H1 (cell line): ENCODE measurements at regions not wholly inside any gene's neighbourhood (a gene's known extent, or its start where the extent isn't known, plus 50 kb on each side); places are given as distances from the start of the nearest gene placed in this dataset.

Experiments
- BACH1 ChIP-seq: IDR thresholded peaks from 2 replicates; pipeline ENCODE4 v1.6.1; 2012; ENCODE audit warnings: low read length, improper control_type of control experiment
- CBX5 ChIP-seq: fragments of 300-800, 300-1000 bp; sonication (generic); IDR thresholded peaks from 2 replicates; pipeline ENCODE4 v1.7.1; 2016; ENCODE audit warnings: antibody characterized with exemption, low read length, low read depth
- KDM1A ChIP-seq: fragments of 200-600, 300-600 bp; sonication (generic); IDR thresholded peaks from 2 replicates; pipeline ENCODE4 v1.7.1; 2016; ENCODE audit warnings: mild to moderate bottlenecking, low read length, borderline replicate concordance
- MAX ChIP-seq: IDR thresholded peaks from 2 replicates; pipeline ENCODE4 v1.6.1; 2012; ENCODE audit warnings: inconsistent platforms
- POLR2A ChIP-seq, 2 experiments: IDR thresholded peaks; 1 replicate in 1 of 2; 2 replicates in 1 of 2; pipeline ENCODE4 v1.6.1; 2011; ENCODE audit warnings: low read depth in 2 of 2, low read length in 2 of 2, mild to moderate bottlenecking in 2 of 2; ENCODE audit errors: control extremely low read depth in 1 of 2
- POLR2AphosphoS5 ChIP-seq: IDR thresholded peaks from 2 replicates; pipeline ENCODE4 v1.6.1; 2011; ENCODE audit warnings: low read depth, low read length
- RXRA ChIP-seq: IDR thresholded peaks from 2 replicates; pipeline ENCODE4 v1.6.1; 2011; ENCODE audit warnings: low read depth, mild to moderate bottlenecking, low read length, moderate library complexity; ENCODE audit not compliant: insufficient read depth

DNA sequence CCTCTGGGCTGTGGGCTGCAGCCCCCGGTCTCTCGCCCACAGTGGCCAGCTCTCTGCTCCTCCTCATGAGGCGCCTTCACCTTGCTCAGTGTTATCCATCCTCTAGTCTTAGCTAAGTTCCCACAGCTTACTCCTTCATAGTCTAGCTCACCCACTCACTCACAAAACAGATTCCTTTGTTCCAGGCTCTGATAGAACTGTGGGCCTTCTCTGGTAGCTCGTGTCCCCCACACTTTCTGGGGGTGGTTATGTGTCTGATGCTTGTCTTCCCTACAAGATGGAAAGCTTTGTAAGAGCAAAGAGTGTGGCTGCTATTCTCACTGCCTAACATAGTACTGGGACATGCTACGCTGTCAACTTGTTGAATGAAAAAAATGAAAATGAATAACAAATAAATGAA, 135.8 kb downstream of the EN1 start (continued):
- TF ChIP-seq MAX (no peak), POLR2A (IDR thresholded peaks at IDR 0.05; ENCODE audit: control extremely low read depth in 1 of 2, low read depth in 2 of 2, low read length in 2 of 2) (no peak), CBX5 (no peak), KDM1A (no peak), RXRA (no peak), BACH1 (no peak), POLR2AphosphoS5 (no peak)
